Peyer's patch (tissue), 4 donors: ENCODE measurements at regions not wholly inside any gene's neighbourhood (a gene's known extent, or its start where the extent isn't known, plus 50 kb on each side); places are given as distances from the start of the nearest gene placed in this dataset.

ENCODE experiments used
- CTCF ChIP-seq, 6 experiments: fragments of 450-650 bp in 4 of 6; fragments of 200-600 bp in 2 of 6; sonication (generic) in 1 of 6; IDR thresholded peaks; one replicate each; pipeline ENCODE4 v1.5.1; 2017 to 2019; ENCODE audit warnings: antibody characterized with exemption in 6 of 6, mild to moderate bottlenecking in 3 of 6, moderate library complexity in 1 of 6
- POLR2A ChIP-seq, 2 donors: fragments of 450-650 bp; IDR thresholded peaks; one replicate each; pipeline ENCODE4 v1.5.1; 2017; ENCODE audit warnings: antibody characterized with exemption in 2 of 2, mild to moderate bottlenecking in 2 of 2, moderate library complexity in 2 of 2

GRCh38 chr4:107304699-107305286, 268.7 kb upstream of the DKK2 start:
- TF ChIP-seq CTCF (IDR thresholded peaks at IDR 0.05): no peak
- TF ChIP-seq POLR2A (IDR thresholded peaks at IDR 0.05): no peak
